ENCODE measurements at regions not wholly inside any gene's neighbourhood (a gene's known extent, or its start where the extent isn't known, plus 50 kb on each side); places are given as distances from the start of the nearest gene placed in this dataset.

GRCh38 chr22:48035897-48036296 lies 1273.4 kb downstream of the TBC1D22A start:
- Histone ChIP-seq H3K9ac (ENCODE audit: insufficient read depth, low read depth, low read length) (no peak overlapping the region), H2AFZ (ENCODE audit: low read length) (no peak overlapping the region), H3K27me3 (ENCODE audit: control insufficient read depth in 1 of 2, insufficient read depth in 2 of 2, low read length in 2 of 2) (peaks cover 0 to 5% of the 10 kb centered on the region in 2 experiments; a peak in 2 of 5 replicates), H3K4me2 (ENCODE audit: low read depth, low read length) (no peak overlapping the region), H3K4me3 (replicated peaks in 1 of 3; ENCODE audit: insufficient read depth in 1 of 3, low read depth in 2 of 3, low read length in 3 of 3) (no peak overlapping the region), H3K36me3 (replicated peaks in 1 of 2; ENCODE audit: control insufficient read depth in 1 of 2, insufficient read depth in 2 of 2, low read length in 2 of 2) (no peaks in the 10 kb centered on the region), H4K20me1 (ENCODE audit: insufficient read depth, low read length) (no peaks in the 10 kb centered on the region), H3K9me3 (ENCODE audit: low read length) (no peaks in the 10 kb centered on the region), H3K79me2 (ENCODE audit: insufficient read depth, low read length) (no peaks in the 10 kb centered on the region), H3K4me1 (ENCODE audit: insufficient read depth, low read length) (no peaks in the 10 kb centered on the region), H3K27ac (ENCODE audit: extremely low read length, insufficient read depth, low read length) (no peak overlapping the region)
- FAIRE-seq (no peak), ATAC-seq (no peak), DNase-seq (ENCODE audit: low spot score) (no peak)
- TF ChIP-seq ATF7-NPFF (CRISPR knock-in tag; IDR thresholded peaks at IDR 0.05; ENCODE audit: low read depth) (no peak), ZNF775 (CRISPR knock-in tag; IDR thresholded peaks at IDR 0.05; ENCODE audit: borderline replicate concordance) (no peak), POGZ (CRISPR knock-in tag; IDR thresholded peaks at IDR 0.05) (no peak), ZNF652 (CRISPR knock-in tag; IDR thresholded peaks at IDR 0.05; ENCODE audit: borderline replicate concordance, low read depth) (no peak)
- TF ChIP-seq, protein P1, sequence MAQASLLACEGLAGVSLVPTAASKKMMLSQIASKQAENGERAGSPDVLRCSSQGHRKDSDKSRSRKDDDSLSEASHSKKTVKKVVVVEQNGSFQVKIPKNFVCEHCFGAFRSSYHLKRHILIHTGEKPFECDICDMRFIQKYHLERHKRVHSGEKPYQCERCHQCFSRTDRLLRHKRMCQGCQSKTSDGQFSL (CRISPR knock-in tag; IDR thresholded peaks at IDR 0.05) = no peak
- CTCF ChIA-PET (ENCODE audit: low intra/inter-chr PET ratio, low total read pairs) = no interaction called here
- POLR2A ChIA-PET = no interaction called here
- no TSS peak for BruUV-seq (replicated peaks)
- WGBS (ENCODE audit: low lambda C conversion rate) = 26% methylated on average over 12 of the region's 12 CpGs
- intact Hi-C loops (cut with micrococcal nuclease; ENCODE audit: unreplicated experiment) = no loop called here
- in situ Hi-C loops (cut with HindIII; ENCODE audit: extremely low pct_ligation_motif_present, low pct_unique_long_range_greater_than_20kb) = no loop called here

DNA sequence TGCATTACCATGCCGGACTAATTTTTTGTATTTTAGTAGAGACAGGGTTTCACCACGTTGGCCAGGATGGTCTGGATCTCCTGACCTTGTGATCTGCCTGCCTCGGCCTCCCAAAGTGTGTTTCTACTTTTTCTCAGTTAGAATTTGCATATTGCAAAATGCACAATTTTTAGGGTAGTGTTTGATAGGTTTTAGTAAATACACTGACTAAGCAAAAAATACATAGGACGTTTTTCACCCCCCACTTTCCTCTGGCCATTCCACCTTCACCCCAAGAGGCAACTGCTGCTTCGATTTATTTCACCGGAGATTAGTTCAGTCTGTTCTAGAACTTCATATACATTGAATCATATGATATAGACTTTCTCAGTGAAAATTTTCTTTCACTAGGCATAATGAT lies 1269.1 kb downstream of the TBC1D22A start:
- no peaks in the 10 kb centered on the region for H3K4me1 ChIP-seq (ENCODE audit: insufficient read depth, low read length)
- ATAC-seq = no peak
- FAIRE-seq = no peak
- ChIA-PET POLR2A (no interaction called here), CTCF (ENCODE audit: low intra/inter-chr PET ratio, low total read pairs) (no interaction called here)
- no peaks in the 10 kb centered on the region for H3K9me3 ChIP-seq (ENCODE audit: low read length)
- H3K27me3 ChIP-seq (ENCODE audit: control insufficient read depth in 1 of 2, insufficient read depth in 2 of 2, low read length in 2 of 2) = no peaks in the 10 kb centered on the region; a peak in 2 of 5 replicates
- H4K20me1 ChIP-seq (ENCODE audit: insufficient read depth, low read length) = no peaks in the 10 kb centered on the region
- no peak overlapping the region for H3K4me3 ChIP-seq (replicated peaks in 1 of 3; ENCODE audit: insufficient read depth in 1 of 3, low read depth in 2 of 3, low read length in 3 of 3)
- H3K36me3 ChIP-seq (replicated peaks in 1 of 2; ENCODE audit: control insufficient read depth in 1 of 2, insufficient read depth in 2 of 2, low read length in 2 of 2) = no peaks in the 10 kb centered on the region
- intact Hi-C loops (cut with micrococcal nuclease; ENCODE audit: unreplicated experiment) = no loop called here
- BruUV-seq (replicated peaks) = no TSS peak
- H3K9ac ChIP-seq (ENCODE audit: insufficient read depth, low read depth, low read length) = no peak overlapping the region
- in situ Hi-C loops (cut with HindIII; ENCODE audit: extremely low pct_ligation_motif_present, low pct_unique_long_range_greater_than_20kb) = no loop called here
- no peak overlapping the region for H3K27ac ChIP-seq (ENCODE audit: extremely low read length, insufficient read depth, low read length)
- no peaks in the 10 kb centered on the region for H3K79me2 ChIP-seq (ENCODE audit: insufficient read depth, low read length)
- no peak overlapping the region for H3K4me2 ChIP-seq (ENCODE audit: low read depth, low read length)
- no peak overlapping the region for H2AFZ ChIP-seq (ENCODE audit: low read length)
- 6% methylated on average over 6 of the region's 6 CpGs for WGBS (ENCODE audit: low lambda C conversion rate)
- DNase-seq (ENCODE audit: low spot score) = no peak
- no peak for TF ChIP-seq ZSCAN25 (CRISPR knock-in tag; IDR thresholded peaks at IDR 0.05)
- TF ChIP-seq GZF1 (CRISPR knock-in tag; IDR thresholded peaks at IDR 0.05) = no peak
- peak; percentile 70 to 90 for TF ChIP-seq MAFK (conservative IDR thresholded peaks at IDR 0.05 in 1 of 2, IDR thresholded peaks at IDR 0.05 in 1 of 2; ENCODE audit: low read length in 2 of 2)
- no peak for TF ChIP-seq ZNF703 (CRISPR knock-in tag; IDR thresholded peaks at IDR 0.05; ENCODE audit: borderline replicate concordance)
- TF ChIP-seq SRSF4 (IDR thresholded peaks at IDR 0.05; ENCODE audit: low read depth, low read length, poor library complexity, severe bottlenecking) = no peak
- TF ChIP-seq MAFF (IDR thresholded peaks at IDR 0.05; ENCODE audit: low read depth, low read length) = peak; percentile 84
- TF ChIP-seq ZNF709 (CRISPR knock-in tag; IDR thresholded peaks at IDR 0.05) = no peak
- TF ChIP-seq, protein P2, sequence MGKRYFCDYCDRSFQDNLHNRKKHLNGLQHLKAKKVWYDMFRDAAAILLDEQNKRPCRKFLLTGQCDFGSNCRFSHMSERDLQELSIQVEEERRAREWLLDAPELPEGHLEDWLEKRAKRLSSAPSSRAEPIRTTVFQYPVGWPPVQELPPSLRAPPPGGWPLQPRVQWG (CRISPR knock-in tag; IDR thresholded peaks at IDR 0.05; ENCODE audit: borderline replicate concordance, low read depth) = no peak
- TF ChIP-seq HNF1A (IDR thresholded peaks at IDR 0.05; ENCODE audit: low read depth) = no peak
- no peak for TF ChIP-seq HNF1A (CRISPR knock-in tag; IDR thresholded peaks at IDR 0.05; ENCODE audit: borderline replicate concordance)

Measured in HepG2 (cell line).